ENCODE measurements at regions not wholly inside any gene's neighbourhood (a gene's known extent, or its start where the extent isn't known, plus 50 kb on each side); places are given as distances from the start of the nearest gene placed in this dataset.
A peak's percentile ranks its signal among the peaks of the same experiment; 100 is the strongest.
"Not testable (repeated sequence)": the region's sequence is repeated elsewhere in the genome, so short reads cannot be mapped to it uniquely, and the experiment has no call there.

DNA sequence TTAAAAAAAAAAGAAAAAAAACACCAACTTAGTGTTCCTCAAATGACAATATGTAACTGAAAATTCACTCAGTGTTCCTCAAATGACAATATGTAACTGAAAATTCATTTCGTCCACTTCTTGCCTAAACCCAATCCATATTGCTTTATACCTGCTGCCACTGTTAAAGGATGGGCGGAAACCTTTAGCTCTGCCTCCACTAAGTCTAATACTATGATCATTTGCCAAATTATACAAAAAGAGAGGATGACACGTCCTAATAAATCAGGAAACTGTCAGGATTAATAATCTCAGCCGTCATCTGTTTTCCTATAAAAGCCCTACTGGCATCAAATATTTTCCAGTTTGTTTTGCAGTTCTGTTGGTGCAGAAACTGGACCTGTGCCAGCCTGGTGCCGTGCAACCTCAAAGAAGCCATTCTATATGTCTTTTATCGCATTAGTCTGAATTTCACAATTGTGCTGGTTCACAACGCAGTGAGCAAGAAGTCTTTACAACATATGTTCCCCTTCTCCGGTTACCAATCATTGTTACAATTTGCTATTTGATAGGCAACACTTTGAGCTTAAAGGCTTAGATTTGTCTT is 160.4 kb upstream of the KCNH8 start:
- DNase-seq, result peak; percentile 23

DNA sequence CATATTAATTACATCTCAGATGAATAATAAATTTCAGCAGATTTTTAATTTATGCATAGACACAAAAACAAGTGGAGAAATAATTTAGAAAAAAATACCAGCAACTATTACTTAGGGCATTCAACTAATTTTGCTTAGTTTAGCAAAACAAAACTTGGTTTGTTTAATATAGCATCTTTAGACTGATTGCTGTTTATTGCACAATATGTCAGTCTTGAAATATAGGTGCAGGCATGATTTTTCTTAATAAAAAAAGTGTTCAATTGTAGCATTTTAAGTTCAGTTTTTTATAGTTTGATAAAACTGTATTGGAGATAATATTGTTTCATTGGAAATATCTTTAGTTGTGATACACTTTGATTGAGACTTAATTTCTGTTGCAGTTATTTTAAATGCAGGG is 161.2 kb upstream of the KCNH8 start:
- no peak for DNase-seq

DNA sequence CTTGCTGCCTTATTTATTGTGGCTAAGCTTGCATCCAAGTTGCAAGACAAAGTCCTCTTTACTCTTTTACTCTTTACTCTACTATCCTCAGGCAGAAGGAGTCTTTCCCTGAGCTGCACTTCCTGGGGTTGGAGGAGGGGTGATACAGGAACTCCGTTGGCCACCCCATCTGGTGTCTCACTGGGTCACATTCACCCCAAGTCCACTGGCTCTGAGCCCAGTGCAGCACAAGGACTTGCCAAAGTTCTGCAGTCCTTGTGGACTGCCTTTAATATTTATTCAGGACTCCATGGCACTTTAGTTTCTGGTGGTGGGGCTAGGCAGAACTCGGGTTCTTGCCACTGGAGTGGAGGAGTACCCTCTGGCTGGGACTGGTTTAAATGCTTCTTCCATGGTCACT is 165.4 kb upstream of the KCNH8 start:
- DNase-seq, result no peak

GRCh38 chr3:18976102-18976501 is 172.2 kb upstream of the KCNH8 start:
- not testable (repeated sequence) for DNase-seq

DNA sequence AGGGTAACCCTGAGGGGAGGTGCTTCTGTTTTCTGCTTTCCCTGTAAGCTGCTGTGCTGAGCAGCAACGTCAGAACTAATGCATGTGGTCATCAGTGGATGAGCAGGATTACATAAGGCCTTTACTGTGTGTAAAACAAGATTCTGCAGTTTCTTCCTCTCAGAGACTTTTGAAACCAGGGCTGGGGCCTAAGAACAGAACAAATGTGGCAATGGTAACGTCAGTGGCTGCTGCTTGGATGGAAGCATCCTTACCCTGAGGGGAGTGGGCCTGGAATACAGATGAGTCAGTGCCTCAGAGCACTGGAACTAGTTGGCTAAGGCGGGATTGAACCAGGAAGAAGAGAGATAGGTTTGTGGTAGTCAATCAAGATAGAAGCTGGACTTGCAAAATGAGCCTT is 180.2 kb upstream of the KCNH8 start:
- DNase-seq, result no peak

- DNase-seq, result no peak
Measured at GRCh38 chr3:18965781-18966180, 182.5 kb upstream of the KCNH8 start.

DNA sequence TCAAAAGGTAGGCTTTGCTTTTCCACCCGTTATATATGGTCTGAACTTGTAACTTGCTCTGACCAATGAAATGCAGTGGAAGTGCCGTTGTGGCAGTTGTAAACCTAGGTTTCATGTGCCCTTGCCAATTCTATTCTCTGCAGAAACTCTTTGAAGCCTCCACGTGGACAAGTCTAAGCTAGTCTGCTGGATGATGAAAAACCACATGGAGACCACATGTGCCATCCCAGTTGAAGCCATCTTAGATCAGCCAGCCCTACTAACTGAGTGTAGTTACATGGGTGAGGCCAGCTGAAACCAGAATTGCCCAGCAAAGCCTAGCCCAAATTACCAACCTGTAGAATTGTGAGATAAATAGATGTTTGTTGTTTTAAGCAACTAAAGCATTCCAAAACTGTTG is 183.7 kb upstream of the KCNH8 start:
- DNase-seq, result no peak

DNA sequence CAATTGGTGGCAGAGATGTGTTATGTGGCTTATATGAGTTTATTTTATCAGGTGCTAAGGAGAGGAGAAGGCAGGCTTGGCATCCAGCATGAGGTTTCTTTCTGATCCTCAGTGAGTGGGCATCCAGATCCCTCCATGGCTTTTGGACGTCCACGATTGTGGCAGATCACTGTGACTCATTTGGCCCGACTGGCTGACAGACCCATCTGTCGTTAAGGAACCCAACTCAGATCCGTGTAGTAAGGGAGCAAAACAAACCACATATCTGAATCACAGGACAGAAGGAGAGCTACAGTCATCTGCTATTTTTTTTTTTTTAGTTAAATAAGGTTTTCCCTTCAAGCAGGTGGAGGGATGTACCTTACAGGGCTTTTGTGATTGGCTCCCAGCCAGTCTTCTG is 197.0 kb upstream of the KCNH8 start:
- DNase-seq, result no peak

DNA sequence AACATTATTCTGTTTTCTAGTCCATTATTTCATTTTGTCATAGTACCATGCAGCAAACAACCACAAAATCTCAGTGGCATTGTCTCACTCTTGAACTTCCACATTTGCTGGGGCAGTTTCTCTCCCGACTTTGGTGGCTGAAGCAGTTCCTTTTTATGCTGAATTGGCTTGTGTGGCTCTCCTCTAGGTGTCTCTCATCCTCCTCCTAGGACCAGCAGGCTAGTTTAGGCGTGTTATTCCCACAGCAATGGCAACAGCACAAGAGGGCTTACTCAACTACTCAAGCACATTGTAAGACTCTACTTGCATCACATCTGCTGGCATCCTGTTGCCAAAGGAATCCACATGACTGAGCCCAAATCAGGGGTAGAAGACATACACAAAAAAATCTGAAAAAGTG is 201.8 kb upstream of the KCNH8 start:
- no peak for DNase-seq

- DNase-seq, result no peak
Measured at GRCh38 chr3:18937574-18937973, 210.7 kb upstream of the KCNH8 start.

GRCh38 chr3:18919158-18919557 is 229.2 kb upstream of the KCNH8 start:
- DNase-seq, result no peak

- no peak for DNase-seq
Measured at GRCh38 chr3:18917923-18918322, 230.4 kb upstream of the KCNH8 start.

- DNase-seq, result no peak
Measured at GRCh38 chr3:18902081-18902793, 246.1 kb upstream of the KCNH8 start.

- DNase-seq, result no peak
Measured at GRCh38 chr3:18901571-18901970, 246.7 kb upstream of the KCNH8 start.

GRCh38 chr3:18900994-18901393 is 247.3 kb upstream of the KCNH8 start:
- DNase-seq, result no peak

- no peak for DNase-seq
Measured at GRCh38 chr3:18898911-18899310, 249.4 kb upstream of the KCNH8 start.

DNA sequence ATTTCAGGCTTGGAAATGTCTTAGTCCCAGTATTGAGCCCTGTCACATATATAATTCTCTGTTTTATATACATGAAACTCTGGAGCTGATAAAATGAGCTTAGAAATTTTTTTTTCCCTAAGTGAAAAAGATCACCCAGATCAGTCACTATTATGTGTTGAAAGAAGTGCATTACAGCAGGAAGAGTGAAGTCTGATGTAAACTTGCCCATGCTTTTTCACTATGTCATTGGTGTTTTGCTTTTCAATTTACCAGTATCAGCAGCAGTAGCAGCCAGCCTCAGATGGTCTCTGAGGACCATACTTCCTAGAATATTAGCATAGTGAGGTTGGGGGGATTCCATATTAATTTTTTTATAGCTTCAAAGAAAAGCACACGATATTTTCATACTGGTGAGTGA is 255.6 kb upstream of the KCNH8 start:
- no peak for DNase-seq

DNA sequence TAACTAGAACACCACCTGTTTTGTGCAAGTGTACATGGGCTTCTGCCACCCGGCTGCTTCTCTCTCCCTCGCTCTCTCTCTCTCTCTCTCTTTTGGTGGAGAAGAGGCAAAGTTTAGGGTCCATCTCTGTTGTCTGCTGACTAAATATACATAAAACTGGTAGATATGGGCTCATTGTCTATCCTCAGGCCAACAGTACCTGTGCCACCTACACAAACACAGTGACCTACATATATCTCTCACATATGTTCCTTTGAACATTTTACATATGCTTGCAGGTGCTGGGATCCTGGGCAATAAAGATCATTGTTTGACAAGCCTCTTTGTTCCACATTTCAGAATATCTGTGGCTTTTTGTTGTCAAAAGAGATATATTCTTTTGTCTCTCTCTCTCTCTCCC is 256.3 kb upstream of the KCNH8 start:
- no peak for DNase-seq

DNA sequence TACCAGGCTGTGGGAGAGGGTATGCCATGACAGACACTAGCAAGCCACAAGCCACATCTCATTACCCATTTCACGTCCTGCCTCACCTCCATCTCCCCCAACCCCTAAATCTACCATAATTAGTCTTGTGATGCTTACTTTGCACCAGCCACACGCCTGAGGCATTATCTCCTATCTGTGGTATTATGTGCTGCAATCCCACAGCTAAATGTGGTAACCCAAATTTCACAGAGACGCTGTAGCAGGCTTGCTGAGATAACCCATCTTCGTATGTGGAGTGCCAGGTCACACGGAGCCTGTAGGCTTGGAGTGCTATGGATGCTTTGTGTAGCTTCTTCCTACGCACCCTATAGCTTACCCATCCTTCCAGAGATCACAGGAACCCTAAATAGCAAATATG is 256.7 kb upstream of the KCNH8 start:
- DNase-seq, result no peak

DNA sequence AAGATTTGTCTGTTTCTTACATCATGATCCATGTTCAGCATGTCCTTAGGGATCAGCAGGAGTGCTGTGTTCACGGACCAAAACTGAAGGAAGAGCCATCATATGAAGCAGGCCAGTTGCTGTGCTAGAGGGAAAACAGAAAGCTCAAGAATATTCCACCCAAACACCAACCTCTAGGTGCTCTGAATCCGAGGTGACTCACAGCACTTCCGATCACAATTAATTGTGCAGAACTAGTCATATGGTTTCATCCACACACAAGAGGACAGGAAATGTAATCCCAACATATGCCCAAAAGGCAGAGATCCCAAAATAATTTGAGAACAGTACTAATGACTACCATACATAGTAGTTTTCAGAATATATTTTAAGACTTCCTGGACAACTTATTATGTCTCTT is 257.9 kb upstream of the KCNH8 start:
- DNase-seq, result no peak

- no peak for DNase-seq
Measured at GRCh38 chr3:18888819-18889218, 259.5 kb upstream of the KCNH8 start.

DNA sequence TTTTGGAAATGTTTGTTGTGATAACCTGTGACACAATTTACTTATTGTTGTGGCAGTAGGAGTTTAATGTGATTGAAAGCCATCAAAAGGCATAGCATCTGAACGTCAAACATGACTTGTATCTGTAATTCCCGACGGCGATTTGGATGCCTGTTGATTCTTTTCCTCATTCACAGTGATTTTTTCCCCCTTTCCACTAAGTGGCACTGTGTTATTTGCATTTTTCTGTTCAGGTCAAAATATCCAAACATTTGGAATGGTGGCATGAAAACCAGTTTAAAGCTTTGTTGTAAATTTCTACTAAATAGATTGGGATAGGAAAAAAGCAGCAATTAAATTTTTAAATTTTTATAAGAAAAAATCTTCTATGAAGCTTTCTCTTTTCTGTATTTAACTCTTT is 259.9 kb upstream of the KCNH8 start:
- no peak for DNase-seq

DNA sequence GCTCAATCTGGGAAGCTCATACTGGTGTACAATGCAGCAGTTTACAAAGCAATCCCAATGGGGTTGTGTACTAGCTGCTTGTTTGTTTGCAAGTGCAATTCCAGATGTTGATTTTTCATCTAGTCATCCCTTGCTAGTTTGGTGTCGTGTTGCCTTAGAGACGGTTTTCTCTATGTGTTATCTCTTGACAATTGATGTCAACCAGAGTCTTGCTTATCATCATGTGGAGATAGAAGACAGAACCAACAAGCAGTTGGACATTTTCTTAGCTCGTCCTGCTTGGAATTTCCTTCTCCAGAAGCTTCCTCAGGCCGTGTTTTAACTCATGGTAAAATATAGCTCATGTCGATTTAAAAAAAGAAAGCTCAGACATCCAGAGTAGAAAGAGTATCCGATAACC is 262.0 kb upstream of the KCNH8 start:
- no peak for DNase-seq

GRCh38 chr3:18885612-18886011 is 262.7 kb upstream of the KCNH8 start:
- DNase-seq, result no peak

GRCh38 chr3:18883571-18883970 is 264.7 kb upstream of the KCNH8 start:
- no peak for DNase-seq

Data from NCI-H345 (cell line).